ENCODE measurements at regions not wholly inside any gene's neighbourhood (a gene's known extent, or its start where the extent isn't known, plus 50 kb on each side); places are given as distances from the start of the nearest gene placed in this dataset.

DNA sequence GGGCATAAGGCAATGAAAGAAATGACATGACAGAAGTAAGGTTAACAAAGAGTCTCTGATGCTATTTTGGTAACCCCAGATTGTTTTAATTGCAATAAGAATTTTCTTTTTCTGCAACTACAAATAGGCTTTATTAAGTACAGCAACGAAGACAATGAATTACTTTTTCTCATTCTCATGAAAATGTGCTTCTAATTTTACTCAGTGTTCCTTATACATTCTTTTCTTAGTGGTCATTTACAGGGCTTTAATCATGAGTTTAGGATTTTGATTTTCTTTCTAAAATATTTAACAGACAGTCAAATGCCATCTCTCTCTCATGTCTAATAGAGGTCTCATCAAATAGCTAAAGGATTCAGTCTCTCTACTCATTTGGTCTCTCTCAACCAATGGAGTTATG is 452.1 kb downstream of the RAP2B start:
- TF ChIP-seq, protein P1, sequence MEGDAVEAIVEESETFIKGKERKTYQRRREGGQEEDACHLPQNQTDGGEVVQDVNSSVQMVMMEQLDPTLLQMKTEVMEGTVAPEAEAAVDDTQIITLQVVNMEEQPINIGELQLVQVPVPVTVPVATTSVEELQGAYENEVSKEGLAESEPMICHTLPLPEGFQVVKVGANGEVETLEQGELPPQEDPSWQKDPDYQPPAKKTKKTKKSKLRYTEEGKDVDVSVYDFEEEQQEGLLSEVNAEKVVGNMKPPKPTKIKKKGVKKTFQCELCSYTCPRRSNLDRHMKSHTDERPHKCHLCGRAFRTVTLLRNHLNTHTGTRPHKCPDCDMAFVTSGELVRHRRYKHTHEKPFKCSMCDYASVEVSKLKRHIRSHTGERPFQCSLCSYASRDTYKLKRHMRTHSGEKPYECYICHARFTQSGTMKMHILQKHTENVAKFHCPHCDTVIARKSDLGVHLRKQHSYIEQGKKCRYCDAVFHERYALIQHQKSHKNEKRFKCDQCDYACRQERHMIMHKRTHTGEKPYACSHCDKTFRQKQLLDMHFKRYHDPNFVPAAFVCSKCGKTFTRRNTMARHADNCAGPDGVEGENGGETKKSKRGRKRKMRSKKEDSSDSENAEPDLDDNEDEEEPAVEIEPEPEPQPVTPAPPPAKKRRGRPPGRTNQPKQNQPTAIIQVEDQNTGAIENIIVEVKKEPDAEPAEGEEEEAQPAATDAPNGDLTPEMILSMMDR (IDR thresholded peaks at IDR 0.05), result no peak

DNA sequence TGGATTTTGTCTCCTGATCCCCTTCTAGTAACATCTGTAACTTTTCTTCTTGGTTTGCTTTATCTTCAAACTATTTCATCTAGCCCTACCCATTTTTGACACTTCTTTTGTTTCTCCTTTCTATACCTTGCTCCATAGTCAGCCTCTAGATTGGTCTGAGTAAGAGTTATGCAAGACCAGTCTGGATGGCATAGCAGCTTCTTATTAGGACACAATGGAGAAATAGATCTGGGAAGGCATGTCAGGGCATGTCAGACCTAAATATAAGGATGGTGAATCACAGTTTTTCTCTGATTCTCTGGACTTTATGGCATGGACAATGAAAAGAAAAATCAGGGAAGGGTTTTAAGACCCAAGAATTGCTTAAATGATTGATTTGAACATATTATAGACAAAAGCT is 452.5 kb downstream of the RAP2B start:
- TF ChIP-seq, protein P1 (IDR thresholded peaks at IDR 0.05), result no peak

DNA sequence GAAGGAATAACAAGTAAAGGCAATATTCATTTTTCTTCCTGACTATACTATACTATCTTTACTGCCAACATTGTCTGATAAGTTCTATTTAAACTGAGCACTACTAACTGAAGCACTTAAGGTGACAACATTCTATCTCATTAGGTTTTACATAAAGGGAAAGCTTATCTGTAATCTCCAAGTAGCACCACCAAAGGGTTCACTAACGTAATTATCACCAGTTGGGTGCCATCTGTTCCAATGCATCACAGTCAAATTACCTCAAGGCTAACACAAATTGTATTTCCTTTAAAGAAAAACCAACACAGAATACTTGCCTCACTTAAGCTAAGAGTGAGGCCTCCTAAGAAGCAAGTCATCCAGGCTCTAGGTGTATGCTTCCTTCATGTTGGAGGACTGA is 453.8 kb downstream of the RAP2B start:
- TF ChIP-seq, protein P1 (IDR thresholded peaks at IDR 0.05), result no peak

DNA sequence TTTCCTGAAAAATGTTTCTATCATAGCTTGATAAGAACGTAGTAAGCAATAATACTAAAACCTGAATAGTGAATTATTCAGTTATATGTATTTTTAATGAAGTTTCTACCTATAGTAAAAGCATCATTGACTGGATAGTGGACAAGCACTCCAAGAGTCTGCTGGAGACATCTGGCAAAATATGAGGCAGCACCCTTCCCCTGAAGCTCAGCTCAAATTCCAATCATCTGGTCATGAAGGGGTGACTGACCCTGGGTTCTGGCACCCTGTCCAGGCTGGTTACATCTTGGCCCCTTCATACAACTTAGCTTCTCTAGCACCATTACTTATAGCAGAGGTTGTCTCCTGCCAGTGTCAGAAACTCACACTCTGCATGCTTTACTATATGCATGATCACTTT is 455.4 kb downstream of the RAP2B start:
- TF ChIP-seq, protein P1 (IDR thresholded peaks at IDR 0.05), result no peak

DNA sequence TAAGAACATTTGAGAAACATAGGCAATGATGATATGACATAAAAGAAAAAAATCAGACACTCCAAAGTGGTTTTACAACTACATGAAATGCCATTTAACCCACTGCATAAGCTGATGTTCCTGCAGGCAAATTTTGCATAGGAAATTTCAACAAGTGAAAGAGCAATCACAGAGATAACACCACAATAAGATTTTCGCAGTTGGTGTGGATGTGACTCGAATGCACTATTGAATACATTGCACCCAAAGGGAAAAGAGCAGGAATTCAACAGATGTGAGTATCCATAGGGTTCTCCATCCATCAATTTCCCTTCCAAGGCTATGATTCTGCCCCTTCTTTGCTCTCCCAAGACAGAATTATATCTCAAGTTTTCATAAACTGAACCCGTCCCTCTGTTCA is 456.1 kb downstream of the RAP2B start:
- TF ChIP-seq, protein P1 (IDR thresholded peaks at IDR 0.05), result no peak

DNA sequence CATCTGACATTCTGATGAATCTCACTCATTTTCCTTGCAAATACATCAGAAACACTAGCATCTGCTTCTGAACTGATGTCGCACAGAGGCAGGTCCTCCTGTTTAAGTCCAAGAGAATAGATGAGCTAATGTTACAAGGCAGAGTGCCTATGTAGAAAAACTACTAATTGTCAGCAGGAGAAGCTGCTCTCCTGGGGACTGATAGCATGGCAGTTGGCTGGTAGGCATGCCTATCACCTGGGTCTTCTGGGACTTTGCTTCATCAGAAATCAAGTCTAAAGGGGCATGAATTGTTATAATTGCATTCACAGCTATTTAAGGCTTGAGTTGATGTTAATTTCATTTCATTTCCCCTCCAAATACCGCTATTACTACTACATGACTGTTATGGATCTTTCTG is 457.2 kb downstream of the RAP2B start:
- TF ChIP-seq, protein P1 (IDR thresholded peaks at IDR 0.05), result no peak

DNA sequence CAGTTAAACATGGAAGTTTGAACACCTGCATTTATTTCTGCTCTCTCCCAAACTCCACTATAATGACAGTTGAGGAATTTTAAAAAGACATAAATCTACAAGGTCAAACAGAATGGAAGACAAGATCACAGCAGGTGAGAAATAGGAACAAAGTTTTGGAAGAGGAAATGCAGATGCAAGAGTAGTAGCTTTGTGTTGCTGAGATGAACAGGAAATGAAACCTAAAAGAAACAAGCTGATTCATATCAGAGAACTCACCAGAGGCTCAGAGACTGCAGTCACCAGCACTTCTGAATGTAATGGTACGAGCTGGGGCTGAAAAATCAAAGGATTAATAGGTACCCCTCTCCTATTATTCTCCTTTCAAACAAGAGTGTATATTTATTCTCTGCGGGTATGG is 459.9 kb downstream of the RAP2B start:
- TF ChIP-seq, protein P1 (IDR thresholded peaks at IDR 0.05), result no peak

DNA sequence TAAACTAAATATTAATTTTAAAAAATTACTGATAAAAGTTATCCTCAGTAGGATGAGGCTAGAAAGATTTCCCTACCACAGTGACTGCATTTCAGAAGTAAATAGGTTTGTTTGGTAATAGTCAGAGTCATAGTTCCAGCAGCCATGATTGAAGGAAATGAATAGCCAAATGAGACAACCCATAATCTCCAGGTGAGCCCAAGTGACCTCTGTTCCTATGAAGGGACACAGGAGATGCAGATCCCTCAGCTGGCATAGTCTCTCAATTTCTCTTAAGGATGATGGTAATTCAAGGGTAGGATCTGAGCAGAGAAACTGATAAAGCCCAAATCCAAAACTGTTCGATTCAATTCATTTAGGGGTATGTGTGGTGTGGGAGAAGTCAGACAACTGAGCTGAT is 461.8 kb downstream of the RAP2B start:
- TF ChIP-seq, protein P1 (IDR thresholded peaks at IDR 0.05), result no peak

Measured in LNCAP (cell line).